Effector CD8-positive, alpha-beta T cell (primary cell): ENCODE measurements at regions not wholly inside any gene's neighbourhood (a gene's known extent, or its start where the extent isn't known, plus 50 kb on each side); places are given as distances from the start of the nearest gene placed in this dataset.

ENCODE experiments used
- DNase-seq: peaks from one replicate; lab custom pipeline; 2025; lab: John Stamatoyannopoulos, UW

- DNase-seq: no peak
These were observed 277.6 kb upstream of the NWD2 start for GRCh38 chr4:36966756-36967460.

- DNase-seq: no peak
These were observed 265.0 kb upstream of the NWD2 start for GRCh38 chr4:36979533-36979932.

DNA sequence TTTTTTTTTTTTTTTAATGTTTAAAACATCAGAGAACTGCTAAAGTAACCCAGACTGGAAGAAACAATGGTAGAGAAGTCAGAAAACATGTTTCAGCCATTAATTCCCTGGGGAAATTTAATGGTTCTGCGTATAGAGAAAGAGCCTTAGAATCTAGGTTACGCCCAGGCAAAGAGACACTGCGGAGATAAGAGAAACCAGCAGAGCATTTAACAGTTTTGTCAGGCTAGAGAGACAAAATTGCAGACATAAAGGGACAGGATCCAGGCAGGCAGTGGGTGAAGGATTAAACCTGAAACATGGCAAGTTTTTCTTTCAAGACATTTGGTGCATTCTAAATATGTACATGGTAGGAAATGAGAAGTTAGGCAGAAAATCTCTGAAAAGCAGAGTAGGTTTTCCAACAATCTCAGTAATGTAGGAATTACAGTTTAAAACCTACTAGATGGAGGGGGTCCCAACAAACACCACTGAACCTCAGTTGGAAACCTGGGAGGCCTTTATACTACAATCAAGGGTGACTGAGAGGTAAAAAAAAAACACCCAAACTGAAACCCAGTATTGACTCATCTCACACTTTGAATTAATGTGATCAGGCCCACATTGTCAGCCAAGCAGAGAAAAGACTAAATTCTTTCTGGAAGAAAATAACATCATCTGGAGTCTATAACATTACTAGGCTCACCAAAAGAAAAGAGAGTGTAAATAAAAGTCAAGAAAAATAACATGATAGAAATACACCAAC lies 254.2 kb upstream of the NWD2 start:
- DNase-seq: no peak

- DNase-seq: no peak
These were observed 246.8 kb upstream of the NWD2 start for GRCh38 chr4:36997727-36998126.

DNA sequence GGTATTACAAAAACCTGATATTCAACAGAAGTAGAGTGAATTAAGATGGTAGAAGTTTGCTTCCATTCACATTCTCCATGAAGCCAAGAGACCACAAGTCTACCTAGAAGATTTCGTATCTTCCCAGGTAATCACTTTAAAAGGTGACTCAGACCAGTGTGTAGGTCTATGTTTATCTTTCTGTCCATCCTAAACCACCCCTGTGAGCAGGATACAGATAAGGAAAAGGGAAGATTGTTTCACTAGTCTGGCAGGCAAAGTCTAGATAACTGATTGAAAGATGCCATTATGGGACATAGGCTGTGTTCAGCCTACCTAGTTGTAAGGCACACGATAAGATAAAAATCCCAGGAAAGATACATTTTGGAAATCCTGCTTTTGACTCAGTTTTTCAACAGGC lies 244.3 kb upstream of the NWD2 start:
- no peak for DNase-seq

- no peak for DNase-seq
These were observed 242.7 kb upstream of the NWD2 start for GRCh38 chr4:37001688-37002436.

- DNase-seq: no peak
These were observed 241.9 kb upstream of the NWD2 start for GRCh38 chr4:37002625-37003024.

DNA sequence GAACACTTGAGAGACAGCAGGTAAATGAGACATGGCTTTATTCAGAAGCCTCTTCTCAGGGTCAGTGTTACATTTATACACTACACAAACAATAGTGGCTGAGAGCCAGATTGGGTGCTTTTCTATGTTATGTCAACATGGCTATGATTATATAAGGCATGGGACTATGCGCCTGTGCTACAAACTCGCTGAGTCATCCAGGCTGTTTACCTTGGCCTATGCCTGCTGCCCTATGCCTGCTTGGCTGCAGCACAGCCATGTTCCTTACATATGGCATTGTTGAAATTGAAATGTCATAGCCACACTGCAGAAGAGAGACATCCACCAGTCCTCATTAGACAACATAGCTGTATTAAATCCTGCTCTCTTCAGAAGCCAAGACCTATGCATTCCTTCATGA lies 236.3 kb upstream of the NWD2 start:
- DNase-seq: no peak

DNA sequence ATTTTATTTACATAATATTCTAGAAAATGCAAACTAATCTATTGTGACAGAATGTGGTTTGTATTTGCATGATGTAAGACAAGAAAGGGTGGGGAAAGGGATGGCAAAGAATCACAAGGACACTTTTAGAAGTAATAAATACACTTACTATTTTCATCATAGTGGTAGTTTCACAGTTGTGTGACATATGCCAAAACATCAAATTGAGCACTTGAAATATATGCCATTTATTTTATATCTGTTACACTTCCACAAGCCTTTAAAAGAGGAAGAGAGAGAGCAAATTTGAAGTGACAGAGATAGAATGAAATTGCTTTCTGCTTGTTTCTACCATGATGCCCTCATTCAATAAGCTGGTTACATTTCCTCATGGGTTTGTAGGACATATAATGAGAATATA lies 230.0 kb upstream of the NWD2 start:
- DNase-seq: no peak

GRCh38 chr4:37015391-37015790 lies 229.2 kb upstream of the NWD2 start:
- no peak for DNase-seq

GRCh38 chr4:37023504-37023903 lies 221.0 kb upstream of the NWD2 start:
- DNase-seq: no peak

GRCh38 chr4:37023996-37024395 lies 220.5 kb upstream of the NWD2 start:
- DNase-seq: no peak

DNA sequence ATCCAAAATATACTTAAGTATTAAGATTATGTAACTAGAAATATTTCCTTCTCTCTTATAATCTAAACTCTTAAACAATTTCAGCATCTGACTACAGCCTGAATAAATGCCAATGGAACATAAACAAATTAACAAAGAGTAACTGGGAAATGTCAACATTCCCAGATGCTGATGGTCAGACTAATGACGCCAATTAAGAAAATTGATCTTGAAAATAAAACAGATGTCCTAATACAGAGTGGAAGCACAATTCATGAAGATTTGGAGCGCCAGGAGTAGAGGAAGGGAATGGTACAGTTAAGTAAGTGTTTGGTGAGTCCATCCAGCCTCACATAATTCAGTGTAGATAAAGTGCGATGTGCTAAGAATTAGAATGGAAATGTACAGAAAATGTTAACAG lies 203.7 kb upstream of the NWD2 start:
- no peak for DNase-seq

DNA sequence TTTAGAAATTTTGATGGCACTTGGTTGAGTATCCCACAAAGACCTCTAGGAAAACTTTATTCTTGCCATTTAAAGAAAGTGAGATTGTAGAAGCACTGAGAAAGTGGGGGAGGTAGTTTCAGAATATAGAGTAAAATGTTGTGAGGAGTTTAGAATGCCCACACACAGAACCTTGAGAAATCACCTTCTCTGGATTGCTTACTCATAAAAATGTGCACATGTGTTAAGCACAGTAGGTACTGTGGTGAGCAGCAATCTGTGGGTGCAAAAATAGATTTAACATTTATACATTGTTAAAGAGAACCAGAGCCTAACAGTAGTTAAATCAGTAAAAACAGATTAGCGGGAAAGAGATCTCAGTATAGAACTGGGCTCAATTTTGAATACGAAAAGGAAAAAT lies 201.2 kb upstream of the NWD2 start:
- no peak for DNase-seq

GRCh38 chr4:37051111-37051510 lies 193.4 kb upstream of the NWD2 start:
- DNase-seq: no peak

- no peak for DNase-seq
These were observed 192.7 kb upstream of the NWD2 start for GRCh38 chr4:37051866-37052265.

DNA sequence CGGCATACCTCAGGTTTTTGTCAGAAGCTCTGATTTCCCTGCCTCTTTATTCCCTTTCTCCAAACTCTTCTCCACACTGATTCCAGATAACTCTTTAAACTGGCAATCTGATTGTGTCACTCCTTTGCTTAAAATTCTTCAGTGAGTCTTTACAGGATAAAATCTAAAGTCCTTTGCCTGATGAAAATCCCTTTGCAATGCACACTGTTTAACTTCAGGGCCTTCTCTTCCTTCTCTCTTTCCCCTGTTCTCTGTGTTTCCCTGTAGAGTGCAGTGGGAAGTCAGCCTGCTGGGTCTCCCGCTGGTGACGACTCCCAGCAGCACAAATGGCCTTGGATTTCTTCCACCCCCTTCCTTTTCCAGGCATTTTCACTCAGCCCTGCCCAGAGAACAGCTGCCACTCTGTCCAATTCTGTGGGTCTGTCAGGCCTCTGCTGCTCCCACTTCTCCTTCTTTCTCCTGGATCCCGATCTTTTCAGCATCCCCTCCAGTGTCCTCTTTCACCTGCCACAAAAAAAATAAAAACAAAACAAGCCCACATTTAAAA lies 189.9 kb upstream of the NWD2 start:
- DNase-seq: no peak

GRCh38 chr4:37058826-37059225 lies 185.7 kb upstream of the NWD2 start:
- no peak for DNase-seq

- DNase-seq: no peak
These were observed 178.4 kb upstream of the NWD2 start for GRCh38 chr4:37066159-37066558.

DNA sequence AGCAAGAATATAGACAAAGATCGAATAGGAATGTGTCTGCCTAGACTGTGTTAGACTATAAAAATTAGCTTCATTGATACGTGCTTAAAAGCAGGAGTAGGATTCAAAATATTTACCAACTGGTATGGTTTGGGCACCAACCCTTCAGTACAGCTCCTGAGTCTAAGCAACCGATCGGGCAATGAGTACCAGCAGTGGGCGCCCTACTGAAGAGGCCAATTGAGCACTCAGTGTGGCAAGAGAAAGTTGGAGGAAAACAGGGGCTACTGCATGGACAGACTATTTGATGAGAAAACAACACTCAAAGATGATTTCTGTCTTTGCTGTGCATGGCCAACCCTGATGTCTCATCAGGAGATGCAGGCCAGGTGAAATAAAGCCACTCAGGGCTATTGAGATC lies 176.0 kb upstream of the NWD2 start:
- no peak for DNase-seq

DNA sequence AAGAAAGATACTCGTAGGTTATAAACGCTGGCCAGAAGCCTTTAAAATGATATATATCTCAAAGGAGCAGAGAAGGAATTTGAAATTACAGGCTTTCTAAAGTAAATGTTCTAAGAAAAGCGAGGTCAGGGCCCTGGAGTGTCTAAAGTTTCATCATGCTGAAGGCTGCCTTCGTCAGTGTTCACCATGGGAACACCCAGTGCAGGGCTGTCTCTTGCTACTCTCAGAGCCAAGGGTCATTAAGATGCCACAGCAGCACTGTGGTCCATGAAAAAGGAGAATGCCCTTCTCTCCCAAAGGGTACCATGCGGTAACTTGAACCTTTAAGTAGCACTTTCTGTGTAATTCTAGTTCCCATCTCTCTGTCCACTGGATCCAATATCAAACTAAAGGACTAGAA lies 174.5 kb upstream of the NWD2 start:
- no peak for DNase-seq

GRCh38 chr4:37071576-37071975 lies 173.0 kb upstream of the NWD2 start:
- DNase-seq: no peak
